Naive thymus-derived CD4-positive, alpha-beta T cell (primary cell): ENCODE measurements at regions not wholly inside any gene's neighbourhood (a gene's known extent, or its start where the extent isn't known, plus 50 kb on each side); places are given as distances from the start of the nearest gene placed in this dataset.

Source experiments
- ATAC-seq: fragments of 150-1000 bp; cut with Tn5 transposase; 2 replicates; pipeline ENCODE4 v1.10.0; 2021; ENCODE audit warnings: mild to moderate bottlenecking, moderate library complexity
- CTCF ChIA-PET: fragments of 350-600 bp; sonication (Branson Sonifier 250); formaldehyde crosslinking; loops from one replicate; lab custom pipeline; 2021; ENCODE audit warnings: antibody characterized with exemption; lab: Charles Lee
- POLR2A ChIA-PET: fragments of 350-600 bp; sonication (Branson Sonifier 250); formaldehyde crosslinking; loops from one replicate; lab custom pipeline; 2021; ENCODE audit warnings: antibody characterized with exemption, inconsistent platforms; lab: Charles Lee
- DNase-seq, 9 donors: peaks; one replicate each; pipeline versions ENCODE4 v3.0.0 to v3.0.0-alpha.2; 2020 to 2022; ENCODE audit warnings: mixed read lengths in 1 of 9
- H3K27ac ChIP-seq: one replicate; pipeline ENCODE4 v1.7.0; 2013; ENCODE audit warnings: mild to moderate bottlenecking, low read depth, low read length, moderate library complexity
- H3K27me3 ChIP-seq, 2 donors: one replicate each; pipeline ENCODE4 v1.7.0; 2013; ENCODE audit warnings: low read length in 2 of 2, mild to moderate bottlenecking in 2 of 2, moderate library complexity in 2 of 2; ENCODE audit not compliant: control insufficient read depth in 2 of 2, insufficient read depth in 2 of 2
- H3K36me3 ChIP-seq, 3 experiments: 1 replicate in 2 of 3; 2 replicates in 1 of 3; pipeline ENCODE4 v1.7.0; 2013; ENCODE audit warnings: low read length in 3 of 3, mild to moderate bottlenecking in 3 of 3, moderate library complexity in 1 of 3; ENCODE audit not compliant: insufficient read depth in 3 of 3, control insufficient read depth in 2 of 3
- H3K4me1 ChIP-seq, 2 donors: one replicate each; pipeline ENCODE4 v1.7.0; 2013; ENCODE audit warnings: low read length in 2 of 2, mild to moderate bottlenecking in 2 of 2, moderate library complexity in 1 of 2; ENCODE audit not compliant: control insufficient read depth in 2 of 2, insufficient read depth in 2 of 2
- H3K4me3 ChIP-seq: 2 replicates; pipeline ENCODE4 v1.7.0; 2013; ENCODE audit warnings: mild to moderate bottlenecking, low read length
- H3K9me3 ChIP-seq, 3 experiments: 1 replicate in 2 of 3; 2 replicates in 1 of 3; pipeline ENCODE4 v1.7.0; 2013; ENCODE audit warnings: low read length in 3 of 3; ENCODE audit not compliant: control insufficient read depth in 2 of 3
- H3K27ac Mint-ChIP-seq, 9 donors: one replicate each; pipeline ENCODE4 v1.8.0; 2020 to 2022; ENCODE audit warnings: mixed read lengths in 9 of 9, mild to moderate bottlenecking in 8 of 9, moderate library complexity in 5 of 9, inconsistent platforms in 2 of 9
- H3K27me3 Mint-ChIP-seq, 5 donors: one replicate each; pipeline ENCODE4 v1.8.0; 2021 to 2022; ENCODE audit warnings: mixed read lengths in 5 of 5, mild to moderate bottlenecking in 1 of 5
- H3K36me3 Mint-ChIP-seq, 5 donors: one replicate each; pipeline ENCODE4 v1.8.0; 2020 to 2022; ENCODE audit warnings: mixed read lengths in 5 of 5, mild to moderate bottlenecking in 3 of 5, inconsistent platforms in 1 of 5
- H3K4me1 Mint-ChIP-seq, 7 donors: one replicate each; pipeline ENCODE4 v1.8.0; 2020 to 2022; ENCODE audit warnings: mixed read lengths in 7 of 7, mild to moderate bottlenecking in 3 of 7, inconsistent platforms in 1 of 7
- H3K4me3 Mint-ChIP-seq, 10 donors: one replicate each; pipeline ENCODE4 v1.8.0; 2020 to 2022; ENCODE audit warnings: mild to moderate bottlenecking in 10 of 10, mixed read lengths in 10 of 10, moderate library complexity in 6 of 10, inconsistent platforms in 2 of 10
- H3K9me3 Mint-ChIP-seq, 11 donors: one replicate each; pipeline ENCODE4 v1.8.0; 2020 to 2022; ENCODE audit warnings: mixed read lengths in 11 of 11, mild to moderate bottlenecking in 4 of 11, inconsistent platforms in 1 of 11, moderate library complexity in 1 of 11
- intact Hi-C, 2 donors: fragments of 100-400 bp; cut with micrococcal nuclease; formaldehyde crosslinking; loops; one replicate each; pipeline ENCODE4 v1.15.1; 2023

DNA sequence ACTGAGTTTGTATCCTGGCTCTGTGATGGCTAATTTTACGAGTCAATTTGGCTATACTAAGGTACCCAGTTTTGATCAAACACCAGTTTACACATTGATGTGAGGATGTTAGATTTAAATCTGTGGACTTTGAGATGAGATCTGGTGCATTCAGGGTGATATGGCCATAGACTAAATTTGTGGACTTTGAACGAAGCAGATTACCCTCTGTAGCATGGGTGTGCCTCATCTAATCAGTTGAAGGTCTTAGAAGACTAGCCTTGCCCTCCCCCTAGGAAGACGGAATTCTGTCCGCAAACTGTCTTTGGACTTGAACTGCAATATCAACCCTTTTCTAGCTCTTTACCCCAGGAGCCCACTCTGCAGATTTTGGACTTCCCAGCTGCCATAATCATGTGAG is 547.8 kb upstream of the CITED2 start:
- ATAC-seq (no peak), DNase-seq (no peak)
- Histone ChIP-seq H3K27me3 (no peaks in the 10 kb centered on the region), H3K4me1 (no peaks in the 10 kb centered on the region), H3K27ac (no peak overlapping the region), H3K36me3 (no peaks in the 10 kb centered on the region), H3K4me3 (no peak overlapping the region), H3K9me3 (no peaks in the 10 kb centered on the region)
- POLR2A ChIA-PET: no interaction called here
- Mint-ChIP-seq H3K36me3 (no peaks in the 10 kb centered on the region), H3K4me1 (peaks cover 0 to 7% (median 0%) of the 10 kb centered on the region in 7 donors), H3K27ac (no peak overlapping the region), H3K27me3 (peaks cover 3 to 57% (median 32%) of the 10 kb centered on the region in 5 donors), H3K9me3 (peaks cover 0 to 1% (median 0%) of the 10 kb centered on the region in 11 donors), H3K4me3 (no peak overlapping the region)
- intact Hi-C loops: no loop called here
- CTCF ChIA-PET: no interaction called here

DNA sequence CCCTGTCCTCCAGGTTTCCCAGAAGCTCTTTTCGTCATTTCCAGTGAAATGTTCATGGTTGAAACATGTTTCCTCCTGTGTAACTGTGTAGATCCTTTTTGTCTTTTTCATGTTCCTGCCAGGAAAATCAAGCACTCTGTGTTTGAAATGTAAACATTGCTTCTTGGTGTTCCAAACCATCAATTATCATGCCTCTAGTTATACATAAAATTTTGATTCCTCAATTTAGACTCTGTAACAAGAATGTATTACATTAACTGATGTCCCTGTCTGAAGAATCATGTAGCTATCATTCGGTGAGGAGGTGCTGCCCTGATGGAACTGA is 546.3 kb upstream of the CITED2 start:
- no peak overlapping the region for H3K27ac Mint-ChIP-seq
- ATAC-seq (no peak), DNase-seq (no peak)
- intact Hi-C loops: no loop called here
- H3K36me3 Mint-ChIP-seq: no peaks in the 10 kb centered on the region
- peaks cover 3 to 61% (median 32%) of the 10 kb centered on the region in 5 donors for H3K27me3 Mint-ChIP-seq
- peaks cover 0 to 7% (median 0%) of the 10 kb centered on the region in 7 donors for H3K4me1 Mint-ChIP-seq
- H3K27me3 ChIP-seq: no peaks in the 10 kb centered on the region
- no peaks in the 10 kb centered on the region for H3K36me3 ChIP-seq
- no peak overlapping the region for H3K27ac ChIP-seq
- no peak overlapping the region for H3K4me3 Mint-ChIP-seq
- no peak overlapping the region for H3K4me3 ChIP-seq
- H3K9me3 Mint-ChIP-seq: peaks cover 0 to 1% (median 0%) of the 10 kb centered on the region in 11 donors
- CTCF ChIA-PET: no interaction called here
- POLR2A ChIA-PET: no interaction called here
- H3K4me1 ChIP-seq: no peaks in the 10 kb centered on the region
- no peaks in the 10 kb centered on the region for H3K9me3 ChIP-seq

DNA sequence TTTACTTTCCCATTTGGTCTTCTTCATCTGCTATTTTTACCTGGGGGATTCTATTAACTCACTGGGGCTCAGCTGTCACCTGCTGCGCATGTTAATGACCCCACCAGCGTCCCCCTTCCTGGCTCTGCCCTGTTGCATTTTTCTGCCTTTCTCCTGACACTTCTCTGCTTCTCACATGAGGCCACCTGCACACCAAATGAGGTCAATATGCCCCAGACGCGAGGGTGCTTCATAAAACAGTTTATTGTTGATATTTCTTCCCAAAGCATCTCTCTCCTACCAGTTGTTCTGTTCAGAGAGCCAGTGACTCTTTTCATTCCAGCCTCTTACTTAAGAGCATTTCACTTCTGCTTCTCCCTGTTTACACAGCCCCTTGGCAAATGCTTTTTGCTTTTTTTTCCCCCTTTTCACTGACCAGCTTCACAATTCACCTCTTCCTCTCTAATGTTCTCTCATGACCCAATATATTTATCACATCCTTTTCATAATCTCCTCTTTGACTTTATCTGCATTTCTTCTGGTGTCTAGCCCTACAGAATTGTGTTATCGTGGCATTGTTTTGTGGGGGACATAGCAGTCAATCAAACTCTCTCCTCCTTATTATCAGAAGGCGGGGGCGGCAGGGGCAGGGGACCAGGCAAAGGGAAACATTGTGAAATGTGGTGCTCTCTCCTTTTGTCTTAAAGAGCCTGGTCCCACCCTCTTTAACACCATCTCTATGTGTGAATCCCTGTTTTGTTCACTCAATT is 545.8 kb upstream of the CITED2 start:
- H3K9me3 Mint-ChIP-seq: peaks cover 0 to 1% (median 0%) of the 10 kb centered on the region in 11 donors
- no peak for DNase-seq
- H3K36me3 ChIP-seq: no peaks in the 10 kb centered on the region
- H3K27ac Mint-ChIP-seq: no peak overlapping the region
- H3K27ac ChIP-seq: no peak overlapping the region
- H3K4me1 ChIP-seq: no peaks in the 10 kb centered on the region
- H3K27me3 ChIP-seq: no peaks in the 10 kb centered on the region
- no peaks in the 10 kb centered on the region for H3K36me3 Mint-ChIP-seq
- CTCF ChIA-PET: no interaction called here
- peaks cover 0 to 7% (median 0%) of the 10 kb centered on the region in 7 donors for H3K4me1 Mint-ChIP-seq
- intact Hi-C loops: no loop called here
- no peak overlapping the region for H3K4me3 Mint-ChIP-seq
- POLR2A ChIA-PET: no interaction called here
- H3K9me3 ChIP-seq: no peaks in the 10 kb centered on the region
- H3K27me3 Mint-ChIP-seq: peaks cover 3 to 59% (median 30%) of the 10 kb centered on the region in 5 donors
- no peak overlapping the region for H3K4me3 ChIP-seq
- ATAC-seq: peak; percentile 44

DNA sequence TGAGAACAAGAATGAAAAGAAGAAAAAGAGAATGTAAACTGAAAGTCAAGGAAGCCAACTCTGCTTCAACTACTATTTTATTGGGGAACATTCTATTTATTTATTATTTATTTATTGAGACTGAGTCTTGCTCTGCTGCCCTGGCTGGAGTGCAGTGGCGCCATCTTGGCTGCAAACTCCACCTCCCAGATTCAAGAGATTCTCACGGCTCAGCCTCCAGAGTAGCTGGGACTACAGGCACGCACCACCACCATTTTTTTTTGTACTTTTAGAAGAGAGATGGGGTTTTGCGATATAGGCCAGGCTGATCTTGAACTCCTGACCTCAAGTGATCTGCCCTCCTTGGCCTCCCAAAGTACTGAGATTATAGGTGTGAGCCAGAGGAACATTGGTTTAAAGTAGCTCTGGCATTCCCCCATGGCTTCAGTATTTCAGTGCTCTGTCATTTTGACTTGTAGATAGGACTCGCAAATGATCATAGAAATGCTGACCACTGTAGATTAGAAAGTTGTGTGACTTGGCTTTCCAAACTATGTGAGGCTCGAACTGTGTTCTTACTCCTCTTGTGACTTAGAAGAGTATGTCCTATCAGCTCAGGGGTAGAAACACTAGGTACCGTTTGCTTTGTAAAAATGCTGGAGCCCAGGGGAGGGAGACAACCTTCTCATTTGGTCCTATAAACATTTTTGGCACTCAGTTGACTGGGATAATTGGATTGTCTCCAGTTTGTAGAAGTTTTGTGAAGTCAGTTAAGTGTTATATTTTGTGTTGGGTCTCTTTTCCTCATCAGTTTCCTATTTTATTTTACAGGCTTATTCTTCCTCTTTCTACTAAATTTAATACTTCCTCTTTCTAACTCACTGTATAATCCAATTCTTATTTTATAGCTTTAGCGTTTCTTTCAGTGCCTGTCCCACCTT is 544.9 kb upstream of the CITED2 start:
- H3K4me3 ChIP-seq: no peak overlapping the region
- CTCF ChIA-PET: interaction anchor here (0.5 kb wide), 1 partner anchor 1103 kb away, joined by 10 read pairs; no protein-coding TSS in a partner anchor

DNA sequence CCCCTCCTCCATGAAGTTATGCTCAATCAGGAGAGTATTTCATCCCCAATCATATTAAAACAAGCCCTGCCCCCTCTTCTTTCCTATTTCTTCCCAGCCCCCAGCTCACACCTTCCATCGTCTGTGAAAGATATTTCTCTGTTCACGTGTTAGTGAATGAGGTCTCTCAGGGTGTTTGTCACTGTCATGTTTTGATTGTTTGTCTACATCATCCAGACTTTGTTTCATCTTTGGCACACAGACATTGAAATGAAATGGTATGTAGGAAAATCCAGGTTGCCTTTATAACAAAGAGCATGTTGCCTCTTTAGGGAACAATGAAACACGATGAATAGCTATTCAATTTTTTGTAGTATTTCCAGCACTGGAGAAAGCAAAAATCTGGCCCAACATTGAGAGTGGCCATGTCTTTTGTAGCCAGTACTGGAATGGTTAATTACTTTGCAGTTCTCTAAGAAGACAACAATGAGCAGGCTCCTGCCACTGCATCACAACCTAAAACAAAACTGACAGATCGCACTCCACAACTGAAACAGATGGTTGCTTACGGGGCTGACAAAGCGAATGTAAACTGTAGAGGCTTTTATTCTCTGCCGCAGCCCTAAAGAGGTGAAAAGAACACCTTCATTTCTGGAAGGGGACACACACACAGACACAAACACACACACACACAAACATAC is 543.6 kb upstream of the CITED2 start:
- CTCF ChIA-PET: no interaction called here
- Histone ChIP-seq H3K4me3 (no peak overlapping the region), H3K27ac (no peak overlapping the region), H3K27me3 (no peaks in the 10 kb centered on the region), H3K4me1 (no peaks in the 10 kb centered on the region), H3K9me3 (no peaks in the 10 kb centered on the region), H3K36me3 (no peaks in the 10 kb centered on the region)
- intact Hi-C loops: no loop called here
- peaks cover 0 to 7% (median 0%) of the 10 kb centered on the region in 7 donors for H3K4me1 Mint-ChIP-seq
- DNase-seq: no peak
- ATAC-seq: no peak
- peaks cover 3 to 52% (median 30%) of the 10 kb centered on the region in 5 donors for H3K27me3 Mint-ChIP-seq
- no peak overlapping the region for H3K27ac Mint-ChIP-seq
- POLR2A ChIA-PET: no interaction called here
- H3K9me3 Mint-ChIP-seq: peaks cover 0 to 3% (median 0%) of the 10 kb centered on the region in 11 donors
- H3K36me3 Mint-ChIP-seq: peaks cover 0 to 3% (median 0%) of the 10 kb centered on the region in 5 donors
- no peak overlapping the region for H3K4me3 Mint-ChIP-seq

More for the DNA sequence above, 544.9 kb upstream of the CITED2 start:
- Histone ChIP-seq H3K27ac (no peak overlapping the region), H3K4me1 (no peaks in the 10 kb centered on the region), H3K9me3 (no peaks in the 10 kb centered on the region), H3K27me3 (no peaks in the 10 kb centered on the region), H3K36me3 (no peaks in the 10 kb centered on the region)
- POLR2A ChIA-PET: no interaction called here
- peaks cover 0 to under 1% (median 0%) of the 10 kb centered on the region in 5 donors for H3K36me3 Mint-ChIP-seq
- peaks cover 0 to 7% (median 0%) of the 10 kb centered on the region in 7 donors for H3K4me1 Mint-ChIP-seq
- intact Hi-C loops: no loop called here
- DNase-seq: no peak
- H3K27ac Mint-ChIP-seq: peak overlapping the region in 1 of 9 donors; percentile 10
- peaks cover 0 to 2% (median 0%) of the 10 kb centered on the region in 11 donors for H3K9me3 Mint-ChIP-seq
- peaks cover 3 to 52% (median 30%) of the 10 kb centered on the region in 5 donors for H3K27me3 Mint-ChIP-seq
- ATAC-seq: peak; percentile 34
- no peak overlapping the region for H3K4me3 Mint-ChIP-seq

DNA sequence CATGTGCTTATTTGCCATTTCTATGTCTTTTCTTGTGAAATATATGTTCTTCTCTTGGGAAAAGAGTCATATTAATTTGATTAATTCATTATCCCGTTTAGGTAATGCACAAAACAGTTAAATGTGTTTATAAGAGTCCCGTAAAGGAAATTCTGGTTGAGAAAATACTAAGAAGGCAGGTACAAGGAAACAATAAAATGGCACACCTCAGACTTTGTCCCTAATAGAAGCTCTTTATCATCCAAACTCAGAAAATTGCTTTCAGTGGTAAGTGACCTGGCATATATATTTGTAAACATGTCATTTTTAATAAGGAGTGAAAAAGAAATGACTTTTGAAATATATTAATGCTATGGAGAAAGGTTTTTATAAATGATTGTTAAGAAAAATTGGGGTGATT is 540.5 kb upstream of the CITED2 start:
- ChIA-PET CTCF (no interaction called here), POLR2A (no interaction called here)
- Mint-ChIP-seq H3K27ac (no peak overlapping the region), H3K9me3 (peaks cover 0 to 3% (median 0%) of the 10 kb centered on the region in 11 donors), H3K27me3 (peaks cover 0 to 32% (median 13%) of the 10 kb centered on the region in 5 donors), H3K36me3 (peaks cover 0 to 3% (median 0%) of the 10 kb centered on the region in 5 donors), H3K4me1 (peaks cover 0 to 2% (median 0%) of the 10 kb centered on the region in 7 donors), H3K4me3 (no peak overlapping the region)
- no peaks in the 10 kb centered on the region for H3K4me1 ChIP-seq
- ATAC-seq: no peak
- no peak overlapping the region for H3K4me3 ChIP-seq
- DNase-seq: no peak
- no peak overlapping the region for H3K27ac ChIP-seq
- no peaks in the 10 kb centered on the region for H3K9me3 ChIP-seq
- intact Hi-C loops: no loop called here
- no peaks in the 10 kb centered on the region for H3K36me3 ChIP-seq
- H3K27me3 ChIP-seq: no peaks in the 10 kb centered on the region
